ENCODE measurements at regions not wholly inside any gene's neighbourhood (a gene's known extent, or its start where the extent isn't known, plus 50 kb on each side); places are given as distances from the start of the nearest gene placed in this dataset.

DNA sequence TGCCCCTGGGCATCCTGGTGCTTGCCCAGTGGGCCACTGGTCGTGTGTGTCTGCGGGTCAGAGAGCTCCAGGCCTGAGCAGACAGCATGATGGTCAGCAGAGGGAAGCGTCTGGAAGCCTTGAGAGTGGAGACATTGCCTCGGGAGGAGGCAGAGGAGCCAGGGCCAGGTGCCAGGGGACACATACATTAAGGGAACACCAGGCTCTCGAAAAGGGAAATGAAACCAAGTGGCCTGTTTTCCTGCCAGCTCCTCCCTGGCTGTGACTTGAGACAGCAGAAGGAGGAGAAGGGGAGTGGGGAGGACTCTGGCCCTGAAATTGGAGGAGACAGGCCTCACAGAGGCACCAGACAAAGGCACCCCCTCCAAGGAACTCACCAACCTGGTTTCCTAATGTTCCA, 62.4 kb upstream of the LRP8 start:
- intact Hi-C loops (cut with micrococcal nuclease) = loop anchor here (10.0 kb wide), 1 partner anchor 195 kb away; the partner anchor contains the start of gene CPT2
- DNase-seq (ENCODE audit: extremely low read depth in 1 of 4, low spot score in 3 of 4) (no peak), ATAC-seq (no peak), FAIRE-seq (no peak)
- no peaks in the 10 kb centered on the region; the same call in 1 of the 2 replicates for H3K9me3 ChIP-seq (replicated peaks; ENCODE audit: control insufficient read depth, insufficient read depth, low read depth, low read length)
- H4K20me1 ChIP-seq (replicated peaks; ENCODE audit: control insufficient read depth, insufficient read depth, low read length) = no peaks in the 10 kb centered on the region
- no TSS peak for BruUV-seq (replicated peaks)
- H3K9me1 ChIP-seq (ENCODE audit: control insufficient read depth, insufficient read depth, low read length) = no peaks in the 10 kb centered on the region
- 0 out of 5 replicates have a peak, but pooled peaks cover 0 to 3% of the 10 kb centered on the region in 2 experiments for H3K4me1 ChIP-seq (replicated peaks in 1 of 2; ENCODE audit: control insufficient read depth in 2 of 2, insufficient read depth in 2 of 2, low read length in 2 of 2)
- H3K27ac ChIP-seq (ENCODE audit: extremely low read depth, low read depth, low read length) = no peak overlapping the region
- H2AFZ ChIP-seq (ENCODE audit: low read depth, low read length) = no peak overlapping the region
- H3K4me2 ChIP-seq (ENCODE audit: insufficient read depth, low read length) = no peak overlapping the region
- no peaks in the 10 kb centered on the region for H3K36me3 ChIP-seq (ENCODE audit: control insufficient read depth, insufficient read depth, low read length)
- H3K9ac ChIP-seq (ENCODE audit: insufficient read depth in 1 of 2, low read depth in 2 of 2, low read length in 2 of 2) = no peak overlapping the region
- H3K79me2 ChIP-seq (ENCODE audit: control insufficient read depth, insufficient read depth, low read length) = no peaks in the 10 kb centered on the region
- WGBS (ENCODE audit: insufficient coverage, low coverage, missing lambda C conversion rate) = 17% methylated on average over 5 of the region's 5 CpGs
- in situ Hi-C loops (cut with MboI) = loop anchor here (5.0 kb wide), 1 partner anchor 113 kb away; no protein-coding TSS in a partner anchor
- ChIA-PET POLR2A (interaction anchor here (0.8 to 1.0 kb wide), 2 partner anchors 8 to 114 kb away, joined by 4 to 5 read pairs; no protein-coding TSS in a partner anchor), CTCF (ENCODE audit: low intra/inter-chr PET ratio) (interaction anchor here (6.0 kb wide), 1 partner anchor 112 kb away, joined by 123 read pairs; no protein-coding TSS in a partner anchor)
- no peak overlapping the region for H3K4me3 ChIP-seq
- peaks cover 8 to 37% of the 10 kb centered on the region in 2 experiments for H3K27me3 ChIP-seq (ENCODE audit: control insufficient read depth in 2 of 2, insufficient read depth in 2 of 2, low read length in 2 of 2)
- TF ChIP-seq NFYB (IDR thresholded peaks at IDR 0.05; ENCODE audit: extremely low read depth, insufficient read length) (no peak), CHD2 (IDR thresholded peaks at IDR 0.05; ENCODE audit: low read depth, low read length) (no peak), ARID3B (CRISPR knock-in tag; IDR thresholded peaks at IDR 0.05; ENCODE audit: borderline replicate concordance) (no peak), MYC (IDR thresholded peaks at IDR 0.05; ENCODE audit: low read depth, low read length) (no peak), MYC (CRISPR knock-in tag; IDR thresholded peaks at IDR 0.05; ENCODE audit: borderline replicate concordance, low read depth) (no peak), GTF2B (IDR thresholded peaks at IDR 0.05; ENCODE audit: extremely low read depth, insufficient read length) (no peak), SIN3A (IDR thresholded peaks at IDR 0.05; ENCODE audit: borderline replicate concordance in 2 of 2, control insufficient read depth in 1 of 2, low read depth in 2 of 2, low read length in 2 of 2) (no peak), MTA1 (IDR thresholded peaks at IDR 0.05; ENCODE audit: borderline replicate concordance) (no peak), KDM5B (IDR thresholded peaks at IDR 0.05; ENCODE audit: insufficient replicate concordance, low read depth, low read length) (no peak), ZFP36 (IDR thresholded peaks at IDR 0.05; ENCODE audit: low read depth, low read length, partially characterized antibody) (no peak), TBL1XR1 (IDR thresholded peaks at IDR 0.05; ENCODE audit: low read length in 2 of 2) (no peak), ZNF507 (tag; conservative IDR thresholded peaks at IDR 0.05) (no peak), HDAC2 (IDR thresholded peaks at IDR 0.05) (no peak), PBX2 (CRISPR knock-in tag; IDR thresholded peaks at IDR 0.05; ENCODE audit: low read depth) (no peak), PBX2 (tag; conservative IDR thresholded peaks at IDR 0.05; ENCODE audit: low read depth) (no peak), ZKSCAN3 (CRISPR knock-in tag; IDR thresholded peaks at IDR 0.05) (no peak)
